ENCODE measurements at regions not wholly inside any gene's neighbourhood (a gene's known extent, or its start where the extent isn't known, plus 50 kb on each side); places are given as distances from the start of the nearest gene placed in this dataset.

- Histone ChIP-seq H3K4me1 (ENCODE audit: insufficient read depth, poor library complexity, severe bottlenecking) (peaks cover 24% of the 10 kb centered on the region), H3K27ac (ENCODE audit: poor library complexity, severe bottlenecking) (no peak overlapping the region)
These were observed 129.4 kb downstream of the C9orf50 start for GRCh38 chr9:129491487-129491855.

GRCh38 chr9:129490583-129491486 is 130.1 kb downstream of the C9orf50 start:
- Histone ChIP-seq H3K27me3 (ENCODE audit: insufficient read depth, poor library complexity, severe bottlenecking) (no peaks in the 10 kb centered on the region), H3K36me3 (ENCODE audit: low read depth) (peaks cover 3% of the 10 kb centered on the region; the same call in 1 of the 2 replicates), H3K4me3 (ENCODE audit: severe bottlenecking) (no peak overlapping the region), H3K9me3 (ENCODE audit: severe bottlenecking) (no peaks in the 10 kb centered on the region), H3K4me1 (ENCODE audit: insufficient read depth, poor library complexity, severe bottlenecking) (peaks cover 24% of the 10 kb centered on the region), H3K27ac (ENCODE audit: poor library complexity, severe bottlenecking) (peak overlapping the region; percentile 89)
- DNase-seq (ENCODE audit: low spot score) (no peak), ATAC-seq (ENCODE audit: low read depth) (no peak)
- no peak for TF ChIP-seq CTCF (IDR thresholded peaks at IDR 0.05; ENCODE audit: poor library complexity, severe bottlenecking)

More at GRCh38 chr9:129491487-129491855, 129.4 kb downstream of the C9orf50 start:
- Histone ChIP-seq H3K9me3 (ENCODE audit: severe bottlenecking) (no peaks in the 10 kb centered on the region), H3K27me3 (ENCODE audit: insufficient read depth, poor library complexity, severe bottlenecking) (no peaks in the 10 kb centered on the region), H3K36me3 (ENCODE audit: low read depth) (peaks cover 3% of the 10 kb centered on the region; the same call in 1 of the 2 replicates), H3K4me3 (ENCODE audit: severe bottlenecking) (no peak overlapping the region)
- ATAC-seq (ENCODE audit: low read depth): no peak
- DNase-seq (ENCODE audit: low spot score): no peak
- no peak for TF ChIP-seq CTCF (IDR thresholded peaks at IDR 0.05; ENCODE audit: poor library complexity, severe bottlenecking)

GRCh38 chr9:129489838-129490582 is 130.9 kb downstream of the C9orf50 start:
- Histone ChIP-seq H3K27ac (ENCODE audit: poor library complexity, severe bottlenecking) (peak overlapping the region; percentile 89), H3K36me3 (ENCODE audit: low read depth) (peaks cover 3% of the 10 kb centered on the region; the same call in 1 of the 2 replicates), H3K9me3 (ENCODE audit: severe bottlenecking) (no peaks in the 10 kb centered on the region), H3K27me3 (ENCODE audit: insufficient read depth, poor library complexity, severe bottlenecking) (no peaks in the 10 kb centered on the region), H3K4me1 (ENCODE audit: insufficient read depth, poor library complexity, severe bottlenecking) (peaks cover 17% of the 10 kb centered on the region), H3K4me3 (ENCODE audit: severe bottlenecking) (peak overlapping the region; percentile 32)
- ATAC-seq (ENCODE audit: low read depth): no peak
- DNase-seq (ENCODE audit: low spot score): no peak
- TF ChIP-seq CTCF (IDR thresholded peaks at IDR 0.05; ENCODE audit: poor library complexity, severe bottlenecking): no peak

- H3K4me3 ChIP-seq (ENCODE audit: severe bottlenecking): peak overlapping the region; percentile 32
- no peak for TF ChIP-seq CTCF (IDR thresholded peaks at IDR 0.05; ENCODE audit: poor library complexity, severe bottlenecking)
- H3K4me1 ChIP-seq (ENCODE audit: insufficient read depth, poor library complexity, severe bottlenecking): peaks cover 31% of the 10 kb centered on the region
- peak overlapping the region; percentile 89 for H3K27ac ChIP-seq (ENCODE audit: poor library complexity, severe bottlenecking)
- no peaks in the 10 kb centered on the region for H3K27me3 ChIP-seq (ENCODE audit: insufficient read depth, poor library complexity, severe bottlenecking)
- H3K9me3 ChIP-seq (ENCODE audit: severe bottlenecking): no peaks in the 10 kb centered on the region
- H3K36me3 ChIP-seq (ENCODE audit: low read depth): peaks cover 3% of the 10 kb centered on the region; the same call in 1 of the 2 replicates
- no peak for DNase-seq (ENCODE audit: low spot score)
- ATAC-seq (ENCODE audit: low read depth): peak; percentile 10
These were observed 133.0 kb downstream of the C9orf50 start for GRCh38 chr9:129487658-129488483.

Measured in RWPE2 (cell line).